Calu3 (cell line): ENCODE measurements at regions not wholly inside any gene's neighbourhood (a gene's known extent, or its start where the extent isn't known, plus 50 kb on each side); places are given as distances from the start of the nearest gene placed in this dataset.

Source experiments
- BruUV-seq: library from RNA; stranded (reverse); fragments of 400-500 nt; replicated peaks from 2 replicates; lab custom pipeline; 2021; lab: Mats Ljungman, UMichigan
- CTCF ChIA-PET: fragments of 300-600 bp; sonication (Branson Sonifier 250); formaldehyde crosslinking; loops from one replicate; lab custom pipeline; 2022; ENCODE audit warnings: antibody characterized with exemption; lab: Charles Lee
- DNase-seq: peaks from one replicate; pipeline ENCODE4 v3.0.0; 2022
- H3K27ac Mint-ChIP-seq: one replicate; pipeline ENCODE4 v1.8.0; 2022; ENCODE audit warnings: mixed read lengths; ENCODE audit not compliant: unreplicated experiment
- H3K27me3 Mint-ChIP-seq: one replicate; pipeline ENCODE4 v1.8.0; 2022; ENCODE audit warnings: mixed read lengths; ENCODE audit not compliant: unreplicated experiment
- H3K36me3 Mint-ChIP-seq: one replicate; pipeline ENCODE4 v1.8.0; 2022; ENCODE audit warnings: mild to moderate bottlenecking, moderate library complexity, mixed read lengths; ENCODE audit not compliant: insufficient read depth, unreplicated experiment
- H3K4me1 Mint-ChIP-seq: one replicate; pipeline ENCODE4 v1.8.0; 2022; ENCODE audit warnings: mild to moderate bottlenecking, low read depth, mixed read lengths; ENCODE audit not compliant: unreplicated experiment
- H3K4me3 Mint-ChIP-seq: one replicate; pipeline ENCODE4 v1.8.0; 2022; ENCODE audit warnings: mild to moderate bottlenecking, low read depth, moderate library complexity, mixed read lengths; ENCODE audit not compliant: unreplicated experiment
- H3K9me3 Mint-ChIP-seq: one replicate; pipeline ENCODE4 v1.8.0; 2022; ENCODE audit warnings: low read depth, mixed read lengths; ENCODE audit not compliant: unreplicated experiment
- CTCF ChIP-seq: fragments of 200-600 bp; IDR thresholded peaks from one replicate; pipeline ENCODE4 v1.8.0; 2022; ENCODE audit warnings: antibody characterized with exemption; ENCODE audit not compliant: unreplicated experiment
- intact Hi-C: fragments of 100-400 bp; cut with micrococcal nuclease; formaldehyde crosslinking; loops from one replicate; pipeline ENCODE4 v1.10.0; 2022; ENCODE audit not compliant: unreplicated experiment

DNA sequence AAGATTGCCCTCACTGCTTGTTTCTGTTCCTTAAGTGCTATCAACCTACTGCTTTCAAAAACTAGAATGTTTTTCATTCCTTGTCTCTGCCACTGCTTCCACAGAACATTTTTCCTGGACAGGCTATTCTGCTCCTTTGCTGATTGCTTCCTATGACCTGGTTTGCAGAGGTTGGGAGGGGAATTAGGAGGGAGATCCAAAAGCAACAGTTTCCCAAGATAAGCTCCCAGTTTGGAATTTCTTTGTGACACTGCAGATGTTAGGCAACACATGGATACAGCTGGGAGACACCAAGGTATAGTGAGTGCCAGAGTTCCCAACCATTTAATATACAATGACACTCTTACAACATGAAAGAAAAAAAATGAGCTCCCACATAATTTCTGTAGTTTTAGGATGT, 1036.5 kb downstream of the ROBO2 start:
- DNase-seq: no peak
- CTCF ChIA-PET: no interaction called here

DNA sequence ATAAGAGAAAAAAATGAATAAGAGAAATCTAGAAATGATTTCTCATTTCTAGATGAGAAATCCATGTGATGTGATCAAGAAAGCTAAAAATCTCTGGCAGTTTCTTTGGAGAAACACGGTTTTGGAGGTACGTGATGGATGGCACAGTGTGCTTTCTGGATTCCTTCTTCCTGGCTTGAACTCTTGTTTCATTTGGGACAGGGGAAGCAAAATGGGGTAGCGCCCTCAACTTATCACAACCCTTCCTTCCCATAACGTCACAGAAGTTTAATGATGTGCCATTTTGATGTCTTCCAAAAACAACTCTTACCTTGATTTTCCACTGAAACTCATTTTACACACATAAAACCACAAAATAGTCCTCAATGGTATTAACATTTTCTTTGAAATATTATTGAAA, 1037.3 kb downstream of the ROBO2 start:
- intact Hi-C loops: no loop called here
- no peak overlapping the region for H3K4me3 Mint-ChIP-seq
- BruUV-seq: no TSS peak
- H3K4me1 Mint-ChIP-seq: peaks cover 15% of the 10 kb centered on the region
- CTCF ChIA-PET: no interaction called here
- H3K27me3 Mint-ChIP-seq: no peaks in the 10 kb centered on the region
- no peak overlapping the region for H3K27ac Mint-ChIP-seq
- H3K36me3 Mint-ChIP-seq: no peaks in the 10 kb centered on the region
- peaks cover 2% of the 10 kb centered on the region for H3K9me3 Mint-ChIP-seq
- no peak for TF ChIP-seq CTCF
- no peak for DNase-seq

More for the DNA sequence above, 1036.5 kb downstream of the ROBO2 start:
- intact Hi-C loops: no loop called here
- Mint-ChIP-seq H3K27ac (no peak overlapping the region), H3K36me3 (no peaks in the 10 kb centered on the region), H3K9me3 (peaks cover 2% of the 10 kb centered on the region), H3K4me3 (no peak overlapping the region), H3K27me3 (no peaks in the 10 kb centered on the region), H3K4me1 (peaks cover 15% of the 10 kb centered on the region)
- TF ChIP-seq CTCF: no peak
- BruUV-seq: no TSS peak

GRCh38 chr3:78077842-78078241, 1037.9 kb downstream of the ROBO2 start:
- TF ChIP-seq CTCF: no peak
- H3K4me3 Mint-ChIP-seq: no peak overlapping the region
- H3K27ac Mint-ChIP-seq: no peak overlapping the region
- peaks cover 3% of the 10 kb centered on the region for H3K9me3 Mint-ChIP-seq
- H3K36me3 Mint-ChIP-seq: no peaks in the 10 kb centered on the region
- peaks cover 15% of the 10 kb centered on the region for H3K4me1 Mint-ChIP-seq
- DNase-seq: no peak
- CTCF ChIA-PET: no interaction called here
- H3K27me3 Mint-ChIP-seq: no peaks in the 10 kb centered on the region
- BruUV-seq: no TSS peak
- intact Hi-C loops: no loop called here

- TF ChIP-seq CTCF: no peak
- CTCF ChIA-PET: interaction anchor here (0.7 kb wide), 1 partner anchor 1015 kb away, joined by 3 read pairs; no protein-coding TSS in a partner anchor
- peaks cover 4% of the 10 kb centered on the region for H3K9me3 Mint-ChIP-seq
- H3K27ac Mint-ChIP-seq: no peak overlapping the region
- H3K4me3 Mint-ChIP-seq: no peak overlapping the region
- H3K27me3 Mint-ChIP-seq: no peaks in the 10 kb centered on the region
- no TSS peak for BruUV-seq
- H3K36me3 Mint-ChIP-seq: no peaks in the 10 kb centered on the region
- intact Hi-C loops: no loop called here
- no peak for DNase-seq
- peaks cover 15% of the 10 kb centered on the region for H3K4me1 Mint-ChIP-seq
Observed at GRCh38 chr3:78079514-78079913, 1039.6 kb downstream of the ROBO2 start.
